GM19372 (cell line): ENCODE measurements at regions not wholly inside any gene's neighbourhood (a gene's known extent, or its start where the extent isn't known, plus 50 kb on each side); places are given as distances from the start of the nearest gene placed in this dataset.

ENCODE experiments used
- ATAC-seq: cut with Tn5 transposase; IDR thresholded peaks from one replicate; pipeline ENCODE4 v1.9.1; 2021; ENCODE audit warnings: mild to moderate bottlenecking, low read depth, moderate library complexity; ENCODE audit not compliant: unreplicated experiment

- no peak for ATAC-seq
Observed at GRCh38 chr3:153305189-153305588, 143.2 kb downstream of the RAP2B start.

DNA sequence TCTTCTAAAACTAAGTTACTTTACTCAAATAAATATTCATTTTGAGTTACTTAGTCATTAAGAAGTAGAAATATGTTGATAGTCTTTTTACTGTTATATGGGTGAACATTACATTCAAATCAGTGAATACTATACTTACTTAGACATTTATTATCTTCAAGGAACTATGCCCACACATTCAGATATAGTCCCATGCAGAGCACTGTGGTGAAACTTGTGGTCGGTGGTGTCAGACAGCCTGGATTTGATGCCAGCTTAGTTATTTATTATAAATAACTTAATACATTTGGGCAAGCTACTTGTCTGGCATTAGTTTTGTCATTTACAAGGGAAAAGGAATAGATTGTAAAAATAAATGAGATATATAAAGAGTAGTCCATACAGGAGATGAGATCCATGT, 149.5 kb downstream of the RAP2B start:
- ATAC-seq = no peak

DNA sequence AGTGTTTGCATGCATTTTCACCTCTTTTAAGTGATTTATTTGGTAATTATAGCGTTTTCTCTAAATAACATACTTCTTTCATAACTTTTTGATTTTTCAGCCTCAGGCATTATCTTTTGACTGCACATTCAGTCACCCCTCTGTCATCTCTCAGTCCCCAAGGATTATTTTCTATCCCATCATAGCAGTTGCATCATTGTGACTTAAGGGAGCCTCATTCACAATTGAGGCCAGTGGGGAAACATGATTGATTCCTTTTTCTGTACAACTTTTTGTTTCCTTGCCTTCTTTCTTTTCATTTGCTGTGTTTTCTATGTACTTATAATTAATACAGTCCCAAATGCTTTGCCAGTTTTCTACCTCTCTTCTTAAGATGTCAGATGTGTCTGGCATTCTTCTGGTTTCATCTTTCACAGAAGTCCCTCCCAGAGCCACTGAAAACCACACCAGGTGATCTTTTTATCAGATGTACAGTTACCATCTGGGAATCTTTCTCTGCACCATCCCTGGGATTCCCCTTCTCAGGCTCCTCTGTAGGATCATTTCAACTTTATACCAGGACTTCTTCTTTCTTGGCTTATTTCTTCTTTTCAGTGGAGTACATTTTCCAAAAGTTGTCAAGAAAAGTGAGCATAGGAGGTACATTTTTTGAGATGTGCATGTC, 151.4 kb downstream of the RAP2B start:
- ATAC-seq = no peak

DNA sequence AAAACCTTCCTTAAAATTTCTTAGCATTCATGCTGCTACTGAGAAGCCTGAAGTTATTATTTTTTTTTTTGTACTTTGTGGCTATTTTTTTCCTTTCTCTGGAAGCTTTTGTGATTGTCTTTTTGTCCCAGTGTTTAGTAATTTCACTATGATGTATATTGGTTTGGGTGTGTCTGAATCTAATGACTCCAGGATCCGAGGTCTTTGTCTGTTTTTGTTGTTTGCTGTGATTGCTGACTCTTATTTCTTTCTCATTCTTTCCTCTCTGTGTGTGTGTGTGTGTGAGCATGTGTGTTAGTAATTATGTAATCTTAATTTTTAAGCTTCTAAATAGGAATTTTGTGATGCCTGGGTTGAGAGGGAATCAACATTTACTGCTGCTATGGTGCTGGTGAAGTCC, 152.0 kb downstream of the RAP2B start:
- ATAC-seq = no peak

GRCh38 chr3:153315781-153316180, 153.8 kb downstream of the RAP2B start:
- no peak for ATAC-seq

- ATAC-seq = peak; percentile 50
Observed at GRCh38 chr3:153319705-153320554, 157.9 kb downstream of the RAP2B start.

- no peak for ATAC-seq
Observed at GRCh38 chr3:153320585-153321128, 158.6 kb downstream of the RAP2B start.

GRCh38 chr3:153328690-153329089, 166.7 kb downstream of the RAP2B start:
- ATAC-seq = no peak

DNA sequence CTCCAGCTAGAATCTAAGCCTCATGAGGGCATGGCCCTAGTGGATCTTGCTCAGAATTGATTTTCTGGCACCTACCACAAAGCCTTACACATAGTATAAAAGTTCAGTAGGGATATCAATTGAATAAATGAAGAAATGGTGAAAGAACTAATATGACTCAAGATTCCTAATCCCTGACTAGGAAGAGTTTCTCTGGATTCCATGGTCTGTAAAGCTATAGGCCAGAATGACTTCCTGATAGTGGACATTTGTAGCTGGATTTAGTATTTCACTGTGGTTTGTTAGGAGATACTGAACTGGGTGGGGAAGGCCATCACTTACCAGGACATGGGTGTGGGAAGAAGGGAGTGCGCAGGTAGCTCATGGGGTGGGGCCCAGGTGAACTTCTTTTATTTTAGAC, 168.9 kb downstream of the RAP2B start:
- no peak for ATAC-seq

GRCh38 chr3:153331676-153332075, 169.7 kb downstream of the RAP2B start:
- ATAC-seq = no peak

DNA sequence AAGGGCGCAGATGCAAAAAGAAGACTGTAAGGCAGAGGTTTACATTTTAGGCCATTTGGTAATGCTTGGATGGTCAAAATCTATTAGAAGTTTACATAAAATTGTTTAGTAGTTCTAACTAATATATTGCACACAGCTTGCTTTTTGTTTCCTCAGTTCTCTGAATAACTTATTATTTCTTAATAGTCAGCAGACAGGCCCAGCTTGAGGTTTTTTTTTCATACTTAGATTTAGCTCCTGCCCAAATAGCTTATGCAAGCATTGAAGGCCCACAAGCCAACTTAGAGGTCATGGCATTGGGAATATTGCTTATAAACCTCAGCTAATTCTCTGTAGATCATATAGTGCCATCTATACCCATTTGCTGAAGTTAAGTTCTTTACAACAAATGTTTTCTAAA, 172.5 kb downstream of the RAP2B start:
- no peak for ATAC-seq

- no peak for ATAC-seq
Observed at GRCh38 chr3:153337369-153337768, 175.3 kb downstream of the RAP2B start.

GRCh38 chr3:153338487-153338886, 176.5 kb downstream of the RAP2B start:
- no peak for ATAC-seq

GRCh38 chr3:153339065-153339464, 177.0 kb downstream of the RAP2B start:
- ATAC-seq = no peak

GRCh38 chr3:153343988-153344782, 182.2 kb downstream of the RAP2B start:
- ATAC-seq = no peak

- no peak for ATAC-seq
Observed at GRCh38 chr3:153348457-153349107, 186.6 kb downstream of the RAP2B start.

DNA sequence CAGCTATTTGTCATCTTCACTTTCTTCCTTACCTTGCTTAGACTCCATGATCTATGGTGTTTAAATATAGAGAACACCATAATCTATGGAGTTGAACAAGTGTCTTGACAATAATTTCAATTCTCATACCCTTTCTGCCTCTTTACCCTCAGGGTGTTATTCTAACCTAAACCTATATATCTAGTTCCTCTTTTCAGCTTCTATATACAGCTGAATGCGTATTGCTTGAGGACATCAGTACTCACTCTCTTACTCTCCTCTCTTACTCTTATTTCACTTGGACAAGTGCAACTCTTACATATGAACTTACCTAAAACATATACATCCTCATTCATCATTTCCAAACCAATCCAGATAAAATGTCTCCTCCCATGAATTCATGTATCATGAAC, 187.1 kb downstream of the RAP2B start:
- ATAC-seq = peak; percentile 72

DNA sequence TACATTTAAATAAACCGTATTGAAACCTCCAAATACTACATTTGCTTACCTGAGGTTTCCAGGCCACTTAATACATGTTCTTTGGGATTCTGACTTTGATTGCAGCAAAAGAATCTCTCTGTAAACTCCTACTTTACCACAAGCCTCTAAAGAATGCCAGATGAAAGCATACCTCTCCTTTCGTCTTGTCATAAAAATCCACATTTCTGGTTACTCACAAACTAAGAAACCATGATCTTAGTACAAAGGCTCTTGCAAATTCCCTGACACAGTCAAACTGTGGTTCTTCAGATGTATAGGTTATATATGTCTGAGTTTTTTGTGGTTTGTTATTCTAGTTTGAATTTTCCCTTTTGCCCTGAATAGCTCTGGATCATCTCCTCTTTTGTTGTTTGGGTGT, 188.4 kb downstream of the RAP2B start:
- no peak for ATAC-seq

- ATAC-seq = no peak
Observed at GRCh38 chr3:153354641-153355040, 192.6 kb downstream of the RAP2B start.

GRCh38 chr3:153355559-153355958, 193.5 kb downstream of the RAP2B start:
- ATAC-seq = no peak
